Neural crest cell (in vitro differentiated cells): ENCODE measurements at regions not wholly inside any gene's neighbourhood (a gene's known extent, or its start where the extent isn't known, plus 50 kb on each side); places are given as distances from the start of the nearest gene placed in this dataset.

Experiments
- DNase-seq: peaks from one replicate; pipeline ENCODE4 v3.0.0; 2021; ENCODE audit warnings: low read depth, mixed read lengths, low spot score
- H3K27ac Mint-ChIP-seq: one replicate; pipeline ENCODE4 v1.8.0; 2021; ENCODE audit warnings: mild to moderate bottlenecking, mixed read lengths; ENCODE audit not compliant: unreplicated experiment
- H3K27me3 Mint-ChIP-seq: 2 replicates; pipeline ENCODE4 v1.8.0; 2021; ENCODE audit warnings: low read depth, mild to moderate bottlenecking, mixed read lengths
- H3K36me3 Mint-ChIP-seq: 2 replicates; pipeline ENCODE4 v1.8.0; 2021; ENCODE audit warnings: low read depth, mild to moderate bottlenecking, mixed read lengths
- H3K4me1 Mint-ChIP-seq: 2 replicates; pipeline ENCODE4 v1.8.0; 2021; ENCODE audit warnings: mixed read lengths
- H3K4me3 Mint-ChIP-seq: one replicate; pipeline ENCODE4 v1.8.0; 2021; ENCODE audit warnings: mild to moderate bottlenecking, mixed read lengths
- H3K9me3 Mint-ChIP-seq: 2 replicates; pipeline ENCODE4 v1.8.0; 2021; ENCODE audit warnings: mixed read lengths
- TF ChIP-seq, protein P1 (sequence below): fragments of 200-600 bp; sonication (generic); conservative IDR thresholded peaks from 2 replicates; pipeline ENCODE4 v1.5.0; 2021; ENCODE audit warnings: antibody characterized with exemption, mild to moderate bottlenecking

DNA sequence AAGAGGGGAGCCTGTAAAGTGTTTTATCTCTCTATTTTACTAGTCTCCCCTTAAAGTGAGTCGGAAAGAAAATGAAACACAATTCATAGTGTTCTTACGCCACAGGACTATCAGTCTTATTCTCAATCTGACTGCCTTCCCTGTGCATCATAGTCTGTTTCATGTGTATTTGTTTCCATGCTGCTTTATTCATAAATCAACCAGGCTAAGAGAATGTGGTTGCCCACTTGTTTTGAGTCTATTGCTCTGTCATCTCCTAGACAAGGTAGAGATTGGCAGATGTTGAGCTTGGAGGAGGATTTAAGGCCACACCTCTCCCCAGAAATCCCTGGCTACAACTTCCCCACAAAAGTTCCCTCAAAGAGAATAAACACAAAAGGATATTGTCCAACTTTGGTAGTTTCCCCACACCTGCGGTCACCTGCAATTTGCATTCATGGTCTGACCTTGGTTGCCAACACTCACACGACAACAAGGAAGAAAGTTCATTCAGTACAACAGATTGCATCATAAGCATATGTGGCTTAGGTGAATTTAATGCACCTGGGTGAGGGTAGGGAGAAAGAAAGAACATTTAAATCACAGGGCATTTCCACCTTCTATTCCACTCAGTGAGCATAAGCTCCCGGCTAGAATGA lies 167.1 kb upstream of the FBXL4 start:
- H3K4me3 Mint-ChIP-seq: no peak overlapping the region

GRCh38 chr6:99111590-99111989 lies 163.8 kb upstream of the FBXL4 start:
- Mint-ChIP-seq H3K9me3 (no peaks in the 10 kb centered on the region), H3K36me3 (no peaks in the 10 kb centered on the region), H3K4me1 (no peaks in the 10 kb centered on the region), H3K27ac (no peak overlapping the region), H3K4me3 (no peak overlapping the region), H3K27me3 (no peaks in the 10 kb centered on the region)
- no peak for DNase-seq
- TF ChIP-seq, protein P1, sequence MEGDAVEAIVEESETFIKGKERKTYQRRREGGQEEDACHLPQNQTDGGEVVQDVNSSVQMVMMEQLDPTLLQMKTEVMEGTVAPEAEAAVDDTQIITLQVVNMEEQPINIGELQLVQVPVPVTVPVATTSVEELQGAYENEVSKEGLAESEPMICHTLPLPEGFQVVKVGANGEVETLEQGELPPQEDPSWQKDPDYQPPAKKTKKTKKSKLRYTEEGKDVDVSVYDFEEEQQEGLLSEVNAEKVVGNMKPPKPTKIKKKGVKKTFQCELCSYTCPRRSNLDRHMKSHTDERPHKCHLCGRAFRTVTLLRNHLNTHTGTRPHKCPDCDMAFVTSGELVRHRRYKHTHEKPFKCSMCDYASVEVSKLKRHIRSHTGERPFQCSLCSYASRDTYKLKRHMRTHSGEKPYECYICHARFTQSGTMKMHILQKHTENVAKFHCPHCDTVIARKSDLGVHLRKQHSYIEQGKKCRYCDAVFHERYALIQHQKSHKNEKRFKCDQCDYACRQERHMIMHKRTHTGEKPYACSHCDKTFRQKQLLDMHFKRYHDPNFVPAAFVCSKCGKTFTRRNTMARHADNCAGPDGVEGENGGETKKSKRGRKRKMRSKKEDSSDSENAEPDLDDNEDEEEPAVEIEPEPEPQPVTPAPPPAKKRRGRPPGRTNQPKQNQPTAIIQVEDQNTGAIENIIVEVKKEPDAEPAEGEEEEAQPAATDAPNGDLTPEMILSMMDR: no peak

More for the DNA sequence above, 167.1 kb upstream of the FBXL4 start:
- DNase-seq: no peak
- TF ChIP-seq, protein P1: no peak
- no peaks in the 10 kb centered on the region for H3K9me3 Mint-ChIP-seq
- H3K36me3 Mint-ChIP-seq: no peaks in the 10 kb centered on the region
- H3K27me3 Mint-ChIP-seq: no peaks in the 10 kb centered on the region
- H3K27ac Mint-ChIP-seq: no peak overlapping the region
- no peaks in the 10 kb centered on the region for H3K4me1 Mint-ChIP-seq

DNA sequence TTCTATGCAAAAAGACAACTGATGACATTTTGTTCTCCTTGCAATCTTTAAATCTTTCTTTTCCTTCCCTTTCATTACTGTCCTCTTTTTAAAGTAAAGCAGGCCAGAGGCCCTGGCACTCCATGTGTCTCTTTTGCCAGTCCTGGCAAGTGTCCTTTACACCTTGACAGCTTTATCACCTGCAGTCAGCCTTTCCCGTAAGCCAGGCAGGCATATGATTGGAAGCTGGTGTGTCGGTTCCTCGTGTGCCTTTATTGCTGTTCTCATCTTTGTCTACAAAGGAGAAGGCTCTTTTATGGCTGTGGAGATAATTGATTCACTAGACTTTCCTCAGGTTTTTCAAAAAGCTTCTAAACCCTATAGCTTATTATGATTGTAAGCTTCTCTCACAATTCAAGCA lies 162.3 kb upstream of the FBXL4 start:
- no peaks in the 10 kb centered on the region for H3K27me3 Mint-ChIP-seq
- no peaks in the 10 kb centered on the region for H3K4me1 Mint-ChIP-seq
- no peak overlapping the region for H3K4me3 Mint-ChIP-seq
- DNase-seq: no peak
- TF ChIP-seq, protein P1: no peak
- H3K9me3 Mint-ChIP-seq: peaks cover 2% of the 10 kb centered on the region
- H3K36me3 Mint-ChIP-seq: no peaks in the 10 kb centered on the region
- no peak overlapping the region for H3K27ac Mint-ChIP-seq

GRCh38 chr6:99104218-99104617 lies 156.5 kb upstream of the FBXL4 start:
- H3K27me3 Mint-ChIP-seq: no peaks in the 10 kb centered on the region
- no peaks in the 10 kb centered on the region for H3K4me1 Mint-ChIP-seq
- TF ChIP-seq, protein P1: no peak

DNA sequence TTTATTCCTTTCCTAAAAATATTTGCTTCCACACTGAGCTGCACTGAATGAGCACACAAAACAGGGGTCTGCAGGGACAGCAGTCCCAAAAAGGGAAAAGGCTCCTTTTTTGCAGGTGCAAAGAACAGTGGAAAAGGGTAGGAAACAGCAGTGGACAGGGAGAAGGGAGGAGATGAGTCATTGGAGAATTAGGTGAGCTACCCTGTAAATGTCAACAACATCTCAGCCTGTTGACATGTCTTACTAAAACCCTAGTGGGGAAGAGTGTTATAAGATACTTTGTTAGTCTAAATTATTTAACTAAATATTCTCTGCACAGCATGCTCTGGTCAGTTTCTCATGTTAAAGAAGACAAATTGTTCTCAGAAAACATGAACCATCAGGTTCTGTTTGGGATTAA lies 151.5 kb upstream of the FBXL4 start:
- no peak overlapping the region for H3K4me3 Mint-ChIP-seq
- no peaks in the 10 kb centered on the region for H3K9me3 Mint-ChIP-seq
- no peak overlapping the region for H3K27ac Mint-ChIP-seq
- H3K4me1 Mint-ChIP-seq: peaks cover 5% of the 10 kb centered on the region
- no peaks in the 10 kb centered on the region for H3K27me3 Mint-ChIP-seq
- TF ChIP-seq, protein P1: no peak
- DNase-seq: no peak
- H3K36me3 Mint-ChIP-seq: no peaks in the 10 kb centered on the region

More at GRCh38 chr6:99104218-99104617, 156.5 kb upstream of the FBXL4 start:
- H3K27ac Mint-ChIP-seq: no peak overlapping the region
- no peak for DNase-seq
- no peaks in the 10 kb centered on the region for H3K36me3 Mint-ChIP-seq
- no peak overlapping the region for H3K4me3 Mint-ChIP-seq
- peaks cover 2% of the 10 kb centered on the region for H3K9me3 Mint-ChIP-seq
